Loucy (cell line): ENCODE measurements at regions not wholly inside any gene's neighbourhood (a gene's known extent, or its start where the extent isn't known, plus 50 kb on each side); places are given as distances from the start of the nearest gene placed in this dataset.
A peak's percentile ranks its signal among the peaks of the same experiment; 100 is the strongest.

Experiments
- H2AFZ ChIP-seq: fragments of 200-600 bp; sonication (generic); 2 replicates; pipeline ENCODE4 v1.6.0; 2016; ENCODE audit warnings: antibody characterized with exemption, mild to moderate bottlenecking, low read length, moderate library complexity
- H3F3A ChIP-seq: fragments of 200-600 bp; 2 replicates; pipeline ENCODE4 v1.6.0; 2016; ENCODE audit warnings: antibody characterized with exemption, low read depth, mild to moderate bottlenecking
- H3K27me3 ChIP-seq: fragments of 200-600 bp; sonication (generic); 2 replicates; pipeline ENCODE4 v1.6.1; 2014; ENCODE audit warnings: low read length, mild to moderate bottlenecking; ENCODE audit not compliant: insufficient read depth, poor library complexity, severe bottlenecking
- H3K36me3 ChIP-seq: fragments of 200-600 bp; sonication (generic); 2 replicates; pipeline ENCODE4 v1.6.1; 2016; ENCODE audit warnings: low read length; ENCODE audit not compliant: insufficient read depth
- H3K4me1 ChIP-seq: fragments of 200-600 bp; sonication (generic); 2 replicates; pipeline ENCODE4 v1.5.1; 2014; ENCODE audit warnings: low read length, mild to moderate bottlenecking; ENCODE audit not compliant: insufficient read depth, poor library complexity, severe bottlenecking
- H3K4me2 ChIP-seq: fragments of 200-600 bp; sonication (generic); 2 replicates; pipeline ENCODE4 v1.6.0; 2014; ENCODE audit warnings: antibody characterized with exemption, low read length, low read depth, mild to moderate bottlenecking; ENCODE audit not compliant: poor library complexity, severe bottlenecking
- H3K4me3 ChIP-seq: fragments of 200-600 bp; sonication (generic); 2 replicates; pipeline ENCODE4 v1.5.1; 2014; ENCODE audit warnings: low read length, mild to moderate bottlenecking, mixed read lengths; ENCODE audit not compliant: poor library complexity, severe bottlenecking
- H3K79me2 ChIP-seq: fragments of 200-600 bp; sonication (generic); 2 replicates; pipeline ENCODE4 v1.6.1; 2014; ENCODE audit warnings: low read length; ENCODE audit not compliant: insufficient read depth
- H3K9ac ChIP-seq: fragments of 200-600 bp; sonication (generic); 2 replicates; pipeline ENCODE4 v1.6.0; 2014; ENCODE audit warnings: mild to moderate bottlenecking, low read depth, low read length, moderate library complexity; ENCODE audit not compliant: poor library complexity, severe bottlenecking
- H3K9me2 ChIP-seq: fragments of 200-600 bp; sonication (generic); replicated peaks from 2 replicates; pipeline ENCODE4 v1.6.1; 2016; ENCODE audit warnings: low read depth, low read length, mixed read lengths
- H3K9me3 ChIP-seq: fragments of 200-600 bp; sonication (generic); 2 replicates; pipeline ENCODE4 v1.6.1; 2014; ENCODE audit warnings: mild to moderate bottlenecking, antibody characterized with exemption, low read length, low read depth; ENCODE audit not compliant: insufficient read depth
- H4K20me1 ChIP-seq: fragments of 200-600 bp; sonication (generic); 2 replicates; pipeline ENCODE4 v1.6.0; 2014; ENCODE audit warnings: antibody characterized with exemption, low read length, mild to moderate bottlenecking; ENCODE audit not compliant: insufficient read depth, poor library complexity, severe bottlenecking
- CTCF ChIP-seq: fragments of 200-600 bp; sonication (generic); conservative IDR thresholded peaks from 2 replicates; pipeline ENCODE4 v1.5.1; 2014; ENCODE audit warnings: mild to moderate bottlenecking, antibody characterized with exemption, low read length
- EZH2phosphoT487 ChIP-seq: fragments of 200-600 bp; IDR thresholded peaks from 2 replicates; pipeline ENCODE4 v1.6.1; 2018; ENCODE audit warnings: antibody characterized with exemption, mild to moderate bottlenecking, moderate library complexity, borderline replicate concordance

GRCh38 chr18:77495079-77495478 is 245.4 kb downstream of the GALR1 start:
- no peaks in the 10 kb centered on the region for H3F3A ChIP-seq
- H3K36me3 ChIP-seq, result no peaks in the 10 kb centered on the region
- H3K27me3 ChIP-seq, result no peaks in the 10 kb centered on the region
- no peak overlapping the region for H3K4me3 ChIP-seq
- no peaks in the 10 kb centered on the region for H3K9me3 ChIP-seq
- no peak overlapping the region for H2AFZ ChIP-seq
- peaks cover 6% of the 10 kb centered on the region for H3K4me1 ChIP-seq
- H3K9me2 ChIP-seq, result no peaks in the 10 kb centered on the region
- no peaks in the 10 kb centered on the region for H3K79me2 ChIP-seq
- no peaks in the 10 kb centered on the region for H4K20me1 ChIP-seq
- H3K4me2 ChIP-seq, result no peak overlapping the region
- H3K9ac ChIP-seq, result no peak overlapping the region
- TF ChIP-seq CTCF (no peak), EZH2phosphoT487 (no peak)

- Histone ChIP-seq H3K4me2 (peak overlapping the region; percentile 14), H3K36me3 (no peaks in the 10 kb centered on the region), H3K4me3 (no peak overlapping the region), H3K9me2 (no peaks in the 10 kb centered on the region), H3K9me3 (no peaks in the 10 kb centered on the region), H3K9ac (no peak overlapping the region), H3K27me3 (no peaks in the 10 kb centered on the region), H3F3A (no peaks in the 10 kb centered on the region), H3K4me1 (peaks cover 6% of the 10 kb centered on the region), H3K79me2 (no peaks in the 10 kb centered on the region), H4K20me1 (no peaks in the 10 kb centered on the region), H2AFZ (peak overlapping the region; percentile 76)
- TF ChIP-seq CTCF (no peak), EZH2phosphoT487 (no peak)
Measured at GRCh38 chr18:77495982-77496690, 246.5 kb downstream of the GALR1 start.

GRCh38 chr18:77501266-77501665 is 251.6 kb downstream of the GALR1 start:
- no peaks in the 10 kb centered on the region for H3K9me2 ChIP-seq
- TF ChIP-seq EZH2phosphoT487 (no peak), CTCF (no peak)
- H3K27me3 ChIP-seq, result no peaks in the 10 kb centered on the region
- no peaks in the 10 kb centered on the region for H3K9me3 ChIP-seq
- no peak overlapping the region for H3K4me2 ChIP-seq
- no peak overlapping the region for H3K4me3 ChIP-seq
- peaks cover 3% of the 10 kb centered on the region for H3K4me1 ChIP-seq
- H3F3A ChIP-seq, result no peaks in the 10 kb centered on the region
- H3K36me3 ChIP-seq, result no peaks in the 10 kb centered on the region
- no peaks in the 10 kb centered on the region for H4K20me1 ChIP-seq
- no peak overlapping the region for H3K9ac ChIP-seq
- H2AFZ ChIP-seq, result no peak overlapping the region
- no peaks in the 10 kb centered on the region for H3K79me2 ChIP-seq
